Nephron (organoid): ENCODE measurements at regions not wholly inside any gene's neighbourhood (a gene's known extent, or its start where the extent isn't known, plus 50 kb on each side); places are given as distances from the start of the nearest gene placed in this dataset.

Source experiments
- H3K27ac Mint-ChIP-seq, 3 experiments: 2 replicates each; pipeline ENCODE4 v1.8.0; 2020; ENCODE audit warnings: mixed read lengths in 3 of 3, mild to moderate bottlenecking in 2 of 3, moderate library complexity in 1 of 3
- H3K27me3 Mint-ChIP-seq: 2 replicates; pipeline ENCODE4 v1.8.0; 2021; ENCODE audit warnings: low read depth, mild to moderate bottlenecking, moderate library complexity, mixed read lengths
- H3K36me3 Mint-ChIP-seq: 2 replicates; pipeline ENCODE4 v1.8.0; 2020; ENCODE audit warnings: low read depth, mixed read lengths
- H3K4me1 Mint-ChIP-seq: 2 replicates; pipeline ENCODE4 v1.8.0; 2020; ENCODE audit warnings: mixed read lengths
- H3K4me3 Mint-ChIP-seq, 3 experiments: 2 replicates each; pipeline ENCODE4 v1.8.0; 2020; ENCODE audit warnings: mild to moderate bottlenecking in 3 of 3, mixed read lengths in 3 of 3, moderate library complexity in 2 of 3
- H3K9me3 Mint-ChIP-seq: 2 replicates; pipeline ENCODE4 v1.8.0; 2020; ENCODE audit warnings: mixed read lengths
- TF ChIP-seq, protein P1 (sequence below), 3 experiments: fragments of 200-600 bp; sonication (generic); IDR thresholded peaks; one replicate each; pipeline ENCODE4 v1.5.0; 2021; ENCODE audit warnings: antibody characterized with exemption in 3 of 3; ENCODE audit not compliant: unreplicated experiment in 3 of 3

- H3K27me3 Mint-ChIP-seq, result peaks cover 4% of the 10 kb centered on the region
These were observed 135.2 kb upstream of the HAAO start for GRCh38 chr2:42927334-42928160.

GRCh38 chr2:42926434-42927333 is 134.3 kb upstream of the HAAO start:
- Mint-ChIP-seq H3K36me3 (no peaks in the 10 kb centered on the region), H3K4me3 (peak overlapping the region; percentile 23 to 59 (median 43)), H3K27me3 (peaks cover 6% of the 10 kb centered on the region), H3K9me3 (no peaks in the 10 kb centered on the region), H3K27ac (peak overlapping the region; percentile 98 to 99 (median 99)), H3K4me1 (peaks cover 95% of the 10 kb centered on the region)
- TF ChIP-seq, protein P1, sequence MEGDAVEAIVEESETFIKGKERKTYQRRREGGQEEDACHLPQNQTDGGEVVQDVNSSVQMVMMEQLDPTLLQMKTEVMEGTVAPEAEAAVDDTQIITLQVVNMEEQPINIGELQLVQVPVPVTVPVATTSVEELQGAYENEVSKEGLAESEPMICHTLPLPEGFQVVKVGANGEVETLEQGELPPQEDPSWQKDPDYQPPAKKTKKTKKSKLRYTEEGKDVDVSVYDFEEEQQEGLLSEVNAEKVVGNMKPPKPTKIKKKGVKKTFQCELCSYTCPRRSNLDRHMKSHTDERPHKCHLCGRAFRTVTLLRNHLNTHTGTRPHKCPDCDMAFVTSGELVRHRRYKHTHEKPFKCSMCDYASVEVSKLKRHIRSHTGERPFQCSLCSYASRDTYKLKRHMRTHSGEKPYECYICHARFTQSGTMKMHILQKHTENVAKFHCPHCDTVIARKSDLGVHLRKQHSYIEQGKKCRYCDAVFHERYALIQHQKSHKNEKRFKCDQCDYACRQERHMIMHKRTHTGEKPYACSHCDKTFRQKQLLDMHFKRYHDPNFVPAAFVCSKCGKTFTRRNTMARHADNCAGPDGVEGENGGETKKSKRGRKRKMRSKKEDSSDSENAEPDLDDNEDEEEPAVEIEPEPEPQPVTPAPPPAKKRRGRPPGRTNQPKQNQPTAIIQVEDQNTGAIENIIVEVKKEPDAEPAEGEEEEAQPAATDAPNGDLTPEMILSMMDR (IDR thresholded peaks at IDR 0.05; ENCODE audit: unreplicated experiment in 3 of 3), result no peak

More at GRCh38 chr2:42927334-42928160, 135.2 kb upstream of the HAAO start:
- TF ChIP-seq, protein P1 (IDR thresholded peaks at IDR 0.05; ENCODE audit: unreplicated experiment in 3 of 3), result no peak
- Mint-ChIP-seq H3K36me3 (no peaks in the 10 kb centered on the region), H3K27ac (peak overlapping the region; percentile 98 to 99 (median 99)), H3K9me3 (no peaks in the 10 kb centered on the region), H3K4me1 (peaks cover 93% of the 10 kb centered on the region), H3K4me3 (peak overlapping the region; percentile 23 to 62 (median 47))

GRCh38 chr2:42925742-42926433 is 133.5 kb upstream of the HAAO start:
- Mint-ChIP-seq H3K27me3 (peaks cover 6% of the 10 kb centered on the region), H3K36me3 (no peaks in the 10 kb centered on the region), H3K9me3 (no peaks in the 10 kb centered on the region), H3K4me1 (peaks cover 96% of the 10 kb centered on the region), H3K27ac (peak overlapping the region; percentile 98 to 99 (median 99)), H3K4me3 (peak overlapping the region in 2 of 3 experiments; percentile 43 to 59)
- TF ChIP-seq, protein P1 (IDR thresholded peaks at IDR 0.05; ENCODE audit: unreplicated experiment in 3 of 3), result no peak

- Mint-ChIP-seq H3K36me3 (no peaks in the 10 kb centered on the region), H3K4me1 (peaks cover 86% of the 10 kb centered on the region), H3K27ac (peak overlapping the region; percentile 98 to 99 (median 99)), H3K27me3 (peaks cover 6% of the 10 kb centered on the region), H3K9me3 (no peaks in the 10 kb centered on the region), H3K4me3 (peak overlapping the region; percentile 64 to 69 (median 67))
- TF ChIP-seq, protein P1 (IDR thresholded peaks at IDR 0.05; ENCODE audit: unreplicated experiment in 3 of 3), result no peak
These were observed 132.1 kb upstream of the HAAO start for GRCh38 chr2:42924418-42924886.

- TF ChIP-seq, protein P1 (IDR thresholded peaks at IDR 0.05; ENCODE audit: unreplicated experiment in 3 of 3), result no peak
- Mint-ChIP-seq H3K27me3 (peaks cover 6% of the 10 kb centered on the region), H3K4me1 (peaks cover 85% of the 10 kb centered on the region), H3K27ac (peak overlapping the region; percentile 98 to 99 (median 99)), H3K4me3 (peak overlapping the region in 2 of 3 experiments; percentile 21 to 38), H3K36me3 (no peaks in the 10 kb centered on the region), H3K9me3 (no peaks in the 10 kb centered on the region)
These were observed 131.4 kb upstream of the HAAO start for GRCh38 chr2:42923580-42924417.
